Glomerular visceral epithelial cell (primary cell): ENCODE measurements at regions not wholly inside any gene's neighbourhood (a gene's known extent, or its start where the extent isn't known, plus 50 kb on each side); places are given as distances from the start of the nearest gene placed in this dataset.
A peak's percentile ranks its signal among the peaks of the same experiment; 100 is the strongest.

ENCODE experiments used
- DNase-seq: peaks from one replicate; pipeline ENCODE4 v3.0.0-alpha.2; 2016; ENCODE audit errors: extremely low spot score

- DNase-seq = no peak
Observed at GRCh38 chr21:27646691-27647090, 679.8 kb upstream of the ADAMTS5 start.

GRCh38 chr21:27646056-27646455 lies 679.2 kb upstream of the ADAMTS5 start:
- DNase-seq = no peak

- no peak for DNase-seq
Observed at GRCh38 chr21:27645285-27645684, 678.4 kb upstream of the ADAMTS5 start.

- DNase-seq = no peak
Observed at GRCh38 chr21:27643326-27643725, 676.4 kb upstream of the ADAMTS5 start.

- no peak for DNase-seq
Observed at GRCh38 chr21:27639286-27639685, 672.4 kb upstream of the ADAMTS5 start.

GRCh38 chr21:27636656-27637055 lies 669.8 kb upstream of the ADAMTS5 start:
- no peak for DNase-seq

- no peak for DNase-seq
Observed at GRCh38 chr21:27633631-27634030, 666.7 kb upstream of the ADAMTS5 start.

- no peak for DNase-seq
Observed at GRCh38 chr21:27631471-27631870, 664.6 kb upstream of the ADAMTS5 start.

GRCh38 chr21:27622631-27623030 lies 655.7 kb upstream of the ADAMTS5 start:
- DNase-seq = no peak

- DNase-seq = no peak
Observed at GRCh38 chr21:27614231-27614630, 647.3 kb upstream of the ADAMTS5 start.

- no peak for DNase-seq
Observed at GRCh38 chr21:27606422-27606821, 639.5 kb upstream of the ADAMTS5 start.

GRCh38 chr21:27596196-27596595 lies 629.3 kb upstream of the ADAMTS5 start:
- no peak for DNase-seq

- DNase-seq = no peak
Observed at GRCh38 chr21:27595716-27596115, 628.8 kb upstream of the ADAMTS5 start.

- peak; percentile 74 for DNase-seq
Observed at GRCh38 chr21:27590271-27590670, 623.4 kb upstream of the ADAMTS5 start.

GRCh38 chr21:27589781-27590180 lies 622.9 kb upstream of the ADAMTS5 start:
- DNase-seq = no peak

- DNase-seq = no peak
Observed at GRCh38 chr21:27586986-27587385, 620.1 kb upstream of the ADAMTS5 start.

GRCh38 chr21:27586326-27586725 lies 619.4 kb upstream of the ADAMTS5 start:
- no peak for DNase-seq

- no peak for DNase-seq
Observed at GRCh38 chr21:27584256-27584655, 617.4 kb upstream of the ADAMTS5 start.

GRCh38 chr21:27582948-27583430 lies 616.1 kb upstream of the ADAMTS5 start:
- peak; percentile 61 for DNase-seq

GRCh38 chr21:27582246-27582947 lies 615.5 kb upstream of the ADAMTS5 start:
- no peak for DNase-seq

- peak; percentile 74 for DNase-seq
Observed at GRCh38 chr21:27581168-27581567, 614.3 kb upstream of the ADAMTS5 start.

- DNase-seq = peak; percentile 67
Observed at GRCh38 chr21:27580276-27580675, 613.4 kb upstream of the ADAMTS5 start.

- no peak for DNase-seq
Observed at GRCh38 chr21:27578741-27579265, 611.9 kb upstream of the ADAMTS5 start.

GRCh38 chr21:27572696-27573095 lies 605.8 kb upstream of the ADAMTS5 start:
- peak; percentile 92 for DNase-seq
